AG08396 (cell line): ENCODE measurements at regions not wholly inside any gene's neighbourhood (a gene's known extent, or its start where the extent isn't known, plus 50 kb on each side); places are given as distances from the start of the nearest gene placed in this dataset.

ENCODE experiments used
- DNase-seq: peaks from one replicate; pipeline ENCODE4 v3.0.0; 2012; ENCODE audit warnings: low spot score, mixed read lengths

DNA sequence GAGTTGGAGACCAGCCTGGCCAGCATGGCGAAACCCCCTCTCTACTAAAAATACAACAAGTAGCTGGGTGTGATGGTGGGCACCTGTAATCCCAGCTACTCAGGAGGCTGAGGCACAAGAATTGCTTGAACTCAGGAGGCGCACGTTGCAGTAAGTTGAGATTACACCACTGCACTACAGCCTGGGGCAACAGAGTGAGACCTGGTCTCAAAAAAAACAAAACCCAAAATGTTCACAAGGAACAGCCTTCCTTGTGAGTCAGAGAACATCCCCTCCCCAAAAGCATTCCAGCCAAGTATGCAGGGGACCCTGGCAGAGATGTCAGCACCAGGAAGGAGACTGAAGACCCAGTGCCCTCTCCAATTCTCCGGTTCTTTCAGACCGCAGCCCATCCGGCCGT, 314.9 kb upstream of the TSHZ3 start:
- DNase-seq: no peak

DNA sequence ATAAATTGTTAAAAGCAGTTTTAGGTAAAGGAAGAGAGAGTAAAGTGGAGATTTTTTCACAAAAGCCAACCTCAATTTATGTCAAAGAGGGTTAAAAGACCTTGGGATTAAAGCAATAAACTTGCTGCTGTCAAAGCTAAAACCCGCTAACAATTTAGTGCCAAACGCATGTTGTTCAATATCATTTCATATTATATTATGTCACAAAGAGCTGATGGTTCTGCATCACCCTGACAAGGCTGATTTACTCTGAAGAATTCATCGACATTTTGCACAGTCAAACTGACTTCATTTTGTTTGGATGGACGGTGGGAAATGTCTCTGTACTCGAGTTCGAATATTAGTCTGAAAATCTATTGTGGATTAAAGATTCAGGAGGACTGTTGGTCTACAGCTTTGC, 315.8 kb upstream of the TSHZ3 start:
- no peak for DNase-seq

DNA sequence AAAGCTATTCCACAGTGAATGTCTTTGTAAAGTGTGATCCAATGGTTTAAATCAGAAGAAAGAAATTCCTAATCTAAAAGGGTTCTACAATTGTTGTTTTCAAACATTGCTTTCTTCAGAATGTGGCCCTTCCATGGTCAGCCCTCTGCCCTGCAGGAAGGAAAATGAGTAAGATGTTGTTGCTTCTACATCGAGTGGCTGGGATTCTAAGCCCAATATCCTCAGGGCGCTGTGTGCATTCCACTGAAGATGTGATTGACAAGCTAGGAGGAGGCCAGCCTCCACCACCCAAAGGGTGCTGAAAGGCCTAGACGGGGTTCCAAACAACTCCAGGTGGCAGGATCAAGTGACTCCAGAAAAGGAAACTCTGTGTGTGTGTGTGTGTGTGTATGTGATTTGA, 316.9 kb upstream of the TSHZ3 start:
- DNase-seq: no peak

DNA sequence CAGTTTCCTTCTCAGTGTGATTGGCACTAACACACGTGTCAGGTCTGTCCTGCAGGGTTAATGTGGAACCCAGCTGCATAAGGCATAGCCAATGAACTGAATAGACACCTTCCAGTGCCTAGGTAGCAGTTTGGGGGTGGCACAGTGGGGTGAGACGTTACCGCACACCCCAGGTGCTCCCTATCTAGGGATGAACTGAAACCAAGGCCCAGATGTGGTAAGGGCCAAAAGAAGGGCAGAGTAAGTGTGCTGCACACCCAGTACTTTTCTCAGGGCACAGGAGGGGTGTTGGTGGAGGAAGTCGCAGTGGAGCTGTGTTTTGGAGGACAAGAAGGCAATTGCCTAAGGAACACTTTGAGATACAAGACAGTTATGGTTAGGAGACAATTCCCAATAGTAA, 317.9 kb upstream of the TSHZ3 start:
- no peak for DNase-seq

DNA sequence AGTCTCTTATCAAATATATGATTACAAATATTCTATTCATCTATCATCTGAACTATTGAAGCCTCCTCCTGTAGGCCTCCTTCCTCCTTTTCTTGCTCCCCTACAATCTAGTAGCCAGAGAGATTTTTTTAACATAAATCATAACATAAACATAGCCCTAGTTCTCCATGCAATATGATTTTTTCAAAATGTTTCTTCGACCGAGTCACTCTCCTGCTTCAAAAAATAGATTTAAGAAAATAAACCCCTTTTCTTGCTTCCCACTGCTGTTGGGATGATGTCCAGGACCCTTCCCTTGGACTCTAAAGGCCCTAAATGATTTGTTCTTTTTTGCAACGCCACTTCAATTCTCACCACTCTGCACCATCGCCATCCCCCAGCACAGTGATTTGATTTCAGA, 319.7 kb upstream of the TSHZ3 start:
- DNase-seq: no peak

DNA sequence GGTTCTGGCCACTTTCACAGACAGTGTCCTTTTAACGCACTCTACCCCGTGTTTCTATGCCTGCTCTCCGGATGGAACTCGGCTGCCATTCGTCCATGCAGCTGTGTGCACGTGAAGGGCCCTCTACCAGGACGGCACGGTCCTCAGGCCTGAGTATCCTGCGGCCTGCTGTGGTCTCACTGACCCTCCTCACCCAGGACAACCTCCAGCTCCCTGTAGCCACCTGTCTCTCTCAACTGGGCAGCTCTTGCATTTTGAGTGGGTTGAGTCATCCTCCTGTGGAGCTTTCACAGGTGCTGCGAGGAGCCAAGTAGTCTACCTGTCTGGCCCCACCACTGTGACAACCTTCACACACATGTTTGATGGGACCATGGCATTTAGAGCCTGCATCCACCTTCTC, 321.7 kb upstream of the TSHZ3 start:
- DNase-seq: no peak

DNA sequence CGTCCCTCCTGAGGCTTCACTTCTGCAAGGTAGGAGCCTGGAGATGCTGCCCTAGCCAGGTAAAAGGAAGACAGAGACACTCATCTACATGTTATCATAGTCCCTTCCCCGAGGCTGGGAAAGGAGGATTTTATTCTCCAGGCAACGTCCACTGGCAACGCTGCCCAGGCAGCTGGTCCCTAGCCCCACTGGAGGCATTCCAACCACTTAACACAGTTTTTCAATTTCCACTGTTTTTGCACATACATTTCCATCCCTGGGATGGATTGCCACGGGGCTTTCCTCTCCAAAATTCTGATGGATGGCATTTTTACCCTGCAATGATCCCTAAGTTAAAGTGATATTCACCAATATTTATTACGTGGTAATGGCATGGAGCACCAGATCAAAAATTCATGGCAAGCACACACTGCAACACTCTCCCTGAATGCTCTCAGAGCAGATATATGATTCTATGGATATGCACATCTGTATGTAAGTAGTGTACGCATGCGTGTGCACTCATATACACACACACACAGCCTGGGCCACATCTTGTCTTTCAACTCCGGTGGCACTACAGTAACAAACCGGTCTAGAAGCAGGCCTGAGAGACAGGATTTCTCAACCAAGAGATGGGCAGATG, 322.3 kb upstream of the TSHZ3 start:
- DNase-seq: no peak

DNA sequence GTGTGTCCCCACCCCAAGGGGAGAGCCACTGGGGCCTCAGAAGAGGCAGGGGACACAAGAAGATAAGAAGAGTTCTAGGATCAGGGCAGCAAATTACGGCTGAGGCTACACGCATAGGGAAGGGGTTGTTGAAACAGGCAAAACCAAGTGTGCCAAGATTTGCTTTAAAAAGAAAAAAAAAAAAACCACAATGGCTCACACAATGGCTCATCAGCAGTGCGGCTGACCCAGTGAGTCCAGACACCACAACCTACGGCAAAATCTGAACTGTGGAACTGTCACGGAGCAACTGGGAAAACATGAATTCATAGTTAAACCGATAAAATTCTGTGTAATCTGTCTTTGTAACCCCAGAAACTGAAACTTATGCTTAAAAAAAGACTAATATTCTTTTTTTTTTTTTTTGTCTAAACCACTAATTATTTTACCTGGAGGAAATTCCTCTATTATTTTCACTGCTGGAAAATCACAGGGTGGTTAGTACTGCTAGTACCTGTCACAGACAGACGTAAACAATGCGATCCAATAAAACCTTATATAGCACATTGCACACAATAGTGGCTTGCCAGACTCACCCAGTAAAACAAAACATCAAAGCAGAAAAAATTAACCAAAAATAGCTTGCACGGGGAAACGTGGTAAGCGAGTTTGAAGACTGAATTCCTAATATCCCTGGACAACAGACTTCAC, 325.4 kb upstream of the TSHZ3 start:
- peak; percentile 34 for DNase-seq

DNA sequence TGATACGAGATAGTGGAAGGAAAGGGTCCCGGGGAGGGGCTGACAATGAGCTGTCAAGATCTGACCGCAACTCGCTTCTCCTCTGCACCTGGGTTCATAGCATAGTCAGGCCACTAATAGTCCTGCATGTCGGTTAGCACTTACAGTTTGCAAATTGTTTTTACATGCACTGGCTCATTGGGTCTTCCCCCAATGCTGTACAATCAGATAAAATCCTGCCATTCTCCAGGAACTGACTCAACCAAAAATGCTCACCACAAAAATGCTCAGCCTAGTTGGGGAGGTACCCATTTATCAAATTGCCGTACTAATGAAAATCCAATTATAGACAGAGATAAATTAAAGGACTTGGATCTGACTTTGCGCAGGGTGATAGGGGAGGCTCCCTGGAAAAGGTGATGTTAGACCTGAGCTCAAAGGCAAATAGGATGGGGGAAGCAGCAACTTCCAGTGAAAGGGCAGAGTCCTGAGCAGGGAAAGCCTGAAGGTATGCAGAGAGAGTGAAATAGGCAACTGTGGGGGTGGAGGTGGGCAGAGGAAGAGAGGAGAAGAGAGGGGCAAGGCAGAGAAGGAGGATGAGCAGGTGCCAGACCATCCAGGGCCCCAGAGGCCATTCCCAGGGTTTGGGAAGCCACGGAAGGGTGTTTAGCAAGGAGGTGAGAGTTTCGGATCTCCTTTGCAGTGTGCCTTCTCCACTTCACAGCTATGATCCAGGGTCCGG, 326.1 kb upstream of the TSHZ3 start:
- DNase-seq: peak; percentile 57

DNA sequence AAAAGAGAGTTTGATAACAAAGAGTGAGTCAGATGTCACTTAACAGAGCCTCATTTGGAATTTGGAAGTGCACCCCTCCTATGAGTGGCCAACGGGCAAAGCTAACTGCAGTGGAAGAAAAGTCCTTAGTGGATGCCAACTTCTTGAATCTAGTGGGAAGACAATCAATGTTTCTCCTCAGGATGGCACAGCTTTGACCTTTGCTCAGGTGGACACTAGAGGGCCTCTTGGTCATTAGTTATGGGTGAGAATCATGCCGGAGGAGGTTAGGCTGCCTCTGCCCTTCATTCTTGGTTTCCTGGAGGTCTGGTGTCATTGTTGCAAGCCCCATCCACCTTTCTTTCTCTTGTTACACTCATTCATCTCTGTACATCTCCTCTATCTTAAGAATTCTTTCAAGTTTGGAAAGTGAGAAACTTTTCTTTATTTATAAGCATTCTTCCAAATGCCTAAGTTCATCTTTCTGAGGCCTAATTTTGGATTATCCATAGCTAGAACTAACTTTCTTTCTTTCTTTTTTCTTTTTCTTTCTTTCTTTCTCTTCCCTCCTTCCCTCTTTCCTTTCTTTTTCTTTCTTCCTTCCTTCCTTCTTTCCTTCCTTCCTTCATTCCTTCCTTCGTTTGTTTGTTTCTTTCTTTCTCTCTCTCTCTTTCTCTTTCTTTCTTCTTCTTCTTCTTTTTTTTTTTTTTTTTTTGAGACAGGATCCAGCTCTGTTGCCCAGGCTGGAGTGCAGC, 327.2 kb upstream of the TSHZ3 start:
- no peak for DNase-seq

DNA sequence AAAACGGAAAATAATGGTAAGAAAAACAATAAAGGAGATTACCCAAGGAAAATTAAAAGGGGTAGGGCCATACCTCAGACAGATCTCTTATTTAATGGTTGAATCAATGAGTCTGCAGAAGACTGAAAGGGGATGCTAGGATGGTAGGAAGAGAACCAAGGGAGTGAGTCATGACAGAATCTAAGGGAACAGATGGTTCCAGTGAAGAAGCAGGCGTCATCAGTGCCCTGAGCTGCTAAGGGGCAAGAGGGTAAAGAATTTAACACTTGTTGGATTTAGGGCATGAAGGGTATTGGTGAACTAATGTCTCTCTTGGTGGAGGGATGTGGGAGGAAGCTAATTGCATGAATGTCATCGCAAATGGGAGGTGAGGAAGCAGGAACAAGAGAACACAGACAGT, 329.2 kb upstream of the TSHZ3 start:
- DNase-seq: no peak

DNA sequence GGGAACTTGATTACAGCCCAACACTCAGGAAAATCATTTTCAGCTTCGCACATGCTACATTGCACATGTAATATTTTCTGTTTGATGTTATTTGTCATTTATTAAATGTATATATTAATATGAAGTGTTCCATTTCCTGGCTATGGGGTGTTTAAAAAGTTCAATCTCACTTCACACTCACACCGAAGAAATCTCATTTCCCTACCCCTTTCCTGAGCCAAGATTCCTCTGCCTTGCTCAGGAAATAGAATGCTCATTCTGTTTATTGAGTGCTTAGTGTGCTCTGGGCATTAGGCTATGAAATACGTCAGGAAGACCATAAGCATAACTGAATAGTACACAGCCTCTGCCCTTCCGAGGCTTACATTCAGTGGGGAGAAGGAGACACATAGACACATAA, 331.9 kb upstream of the TSHZ3 start:
- DNase-seq: no peak

DNA sequence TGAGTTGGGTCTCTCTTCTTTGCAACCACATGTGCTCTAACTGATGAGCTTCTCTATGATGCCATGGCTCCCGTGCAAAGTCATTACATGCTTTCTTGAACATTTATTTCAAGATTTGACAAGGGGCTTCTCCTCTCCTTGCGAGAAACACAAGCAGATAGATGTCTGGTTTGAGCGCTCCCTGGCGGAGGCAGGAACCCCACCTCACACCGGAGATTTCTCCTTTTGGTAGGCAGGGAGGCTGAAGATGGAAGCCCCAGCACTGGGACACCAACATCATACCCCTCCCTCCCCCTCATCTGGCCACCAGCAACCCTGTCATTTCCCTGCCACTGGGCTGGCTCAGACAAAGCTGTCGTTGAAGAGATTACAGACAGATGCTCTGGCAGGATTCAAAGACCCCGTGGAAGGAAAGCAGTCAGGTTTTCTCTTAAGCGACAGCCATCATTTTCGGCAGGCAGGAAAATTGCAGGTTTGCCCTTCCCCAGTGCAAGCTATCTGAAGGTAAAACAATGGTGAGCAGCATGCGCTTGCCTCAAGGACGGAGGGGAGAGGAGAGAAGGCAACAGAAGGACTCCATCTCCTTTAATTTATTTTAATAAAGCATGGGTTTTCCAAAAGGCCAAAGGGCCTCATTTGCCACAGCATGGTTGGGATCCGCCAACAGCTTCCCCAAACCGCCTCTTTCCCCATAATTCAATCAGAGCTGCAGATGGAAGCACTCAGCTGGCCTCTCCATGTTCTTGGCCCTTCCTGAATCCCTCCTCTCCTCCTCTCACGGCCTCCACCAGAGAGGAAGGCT, 344.1 kb upstream of the TSHZ3 start:
- no peak for DNase-seq

DNA sequence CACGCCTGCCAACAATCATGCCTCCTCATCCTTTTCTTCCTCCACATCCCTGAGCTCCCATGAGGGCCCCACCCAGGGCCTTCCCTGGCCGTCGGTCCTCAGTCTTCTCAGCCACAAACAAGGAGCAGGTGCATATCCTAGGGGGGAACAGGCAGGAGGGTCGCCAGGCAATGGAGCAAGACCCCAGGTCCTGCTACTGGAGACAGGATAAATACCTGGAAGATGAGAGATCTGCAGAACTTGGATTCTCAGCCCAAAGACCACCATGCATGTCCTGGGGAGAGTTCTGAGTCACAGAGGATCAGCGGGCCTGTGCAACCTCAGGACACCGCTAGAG, 344.7 kb upstream of the TSHZ3 start:
- DNase-seq: no peak

DNA sequence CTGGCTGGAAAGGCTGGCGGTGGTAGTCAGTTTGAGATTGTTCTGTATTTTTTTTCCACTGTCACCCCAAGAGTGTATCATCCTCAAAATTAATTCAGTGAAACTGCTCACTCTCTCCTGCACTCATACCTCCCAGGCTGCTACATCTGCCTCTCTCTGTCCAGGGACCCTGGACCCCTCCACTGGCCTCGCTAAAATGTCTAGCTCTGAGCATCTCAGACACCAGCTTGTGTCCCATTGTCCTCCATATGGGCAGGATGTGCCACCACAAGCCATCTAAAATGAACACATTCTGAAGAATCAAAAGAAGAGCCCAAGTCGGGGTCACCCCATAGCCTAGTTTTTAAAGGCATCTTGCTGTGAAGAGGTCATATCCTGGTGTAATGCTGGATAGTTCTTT, 345.5 kb upstream of the TSHZ3 start:
- no peak for DNase-seq

DNA sequence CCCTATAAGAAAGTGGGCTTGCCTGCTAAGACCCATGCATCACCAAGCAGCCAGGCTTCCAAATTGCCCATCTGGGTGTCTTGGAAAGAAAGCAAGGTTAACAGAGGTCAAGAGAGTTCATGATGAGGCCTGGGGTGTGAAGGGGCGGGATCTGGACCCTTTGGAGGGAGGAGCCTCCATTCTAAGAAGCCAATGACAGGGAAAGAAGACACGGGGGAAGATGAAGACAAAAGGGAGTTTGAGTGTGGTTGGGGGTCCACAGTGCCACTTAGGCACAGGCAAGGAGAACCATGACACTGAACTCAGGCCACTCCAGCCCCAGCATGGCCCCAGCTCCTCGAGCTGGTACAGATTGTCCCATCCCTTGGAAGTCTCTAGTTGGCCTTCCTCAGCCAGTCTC, 350.2 kb upstream of the TSHZ3 start:
- no peak for DNase-seq

DNA sequence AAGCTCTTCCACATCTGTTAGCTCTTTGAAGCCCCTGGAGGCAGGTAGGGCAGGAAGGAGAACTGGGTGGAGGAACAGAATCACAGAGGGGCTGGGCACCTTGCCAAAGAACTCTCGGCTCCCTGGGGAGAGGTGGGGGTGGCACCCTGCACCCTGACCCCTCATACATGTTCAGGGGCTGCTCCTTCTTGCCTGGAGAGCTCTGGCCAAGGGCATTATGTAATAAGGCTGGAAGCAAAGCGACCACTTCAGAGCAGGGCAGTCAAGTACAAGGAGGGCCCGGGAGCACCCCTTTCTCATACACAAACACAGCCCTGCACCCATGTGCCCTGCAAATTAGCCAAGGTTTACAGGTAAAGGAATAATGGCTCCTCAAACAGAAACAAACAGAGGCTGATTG, 351.9 kb upstream of the TSHZ3 start:
- no peak for DNase-seq

DNA sequence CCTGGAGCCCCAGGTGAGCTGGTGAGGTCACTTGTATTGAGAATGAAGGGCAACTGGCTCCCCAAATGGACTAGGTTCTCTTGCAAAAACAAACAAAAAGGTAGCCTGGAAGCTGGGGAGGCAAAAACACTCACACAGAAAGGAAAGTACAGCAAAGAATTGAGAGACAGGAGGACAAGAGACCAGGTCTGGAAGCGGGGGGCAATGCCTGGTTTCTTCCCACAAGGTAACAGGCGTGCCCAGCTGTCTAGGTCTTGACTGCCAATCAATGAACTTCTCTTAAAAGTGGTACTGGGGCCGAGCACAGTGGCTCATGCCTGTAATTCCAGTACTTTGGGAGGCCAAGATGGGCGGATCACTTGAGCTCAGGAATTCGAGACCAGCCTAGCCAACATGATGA, 356.4 kb upstream of the TSHZ3 start:
- DNase-seq: no peak

DNA sequence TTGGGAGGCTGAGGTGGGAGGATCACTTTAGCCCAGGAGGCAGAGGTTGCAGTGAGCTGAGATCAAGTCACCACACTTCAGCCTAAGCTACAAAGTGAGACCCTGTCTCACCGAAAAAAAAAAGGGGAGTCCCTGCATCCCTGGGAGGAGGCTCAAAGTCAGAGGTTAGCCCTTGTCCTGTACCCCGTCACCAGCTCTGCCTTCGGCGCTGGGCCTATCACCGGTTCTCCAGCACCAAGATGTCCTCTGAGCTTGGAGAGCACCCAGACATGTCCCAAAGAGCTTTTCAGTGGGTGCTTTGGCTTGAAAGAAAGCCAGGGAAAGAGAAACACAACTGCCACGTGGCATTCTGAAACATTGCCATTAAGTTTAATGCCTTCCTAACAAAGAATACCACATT, 356.9 kb upstream of the TSHZ3 start:
- DNase-seq: no peak

DNA sequence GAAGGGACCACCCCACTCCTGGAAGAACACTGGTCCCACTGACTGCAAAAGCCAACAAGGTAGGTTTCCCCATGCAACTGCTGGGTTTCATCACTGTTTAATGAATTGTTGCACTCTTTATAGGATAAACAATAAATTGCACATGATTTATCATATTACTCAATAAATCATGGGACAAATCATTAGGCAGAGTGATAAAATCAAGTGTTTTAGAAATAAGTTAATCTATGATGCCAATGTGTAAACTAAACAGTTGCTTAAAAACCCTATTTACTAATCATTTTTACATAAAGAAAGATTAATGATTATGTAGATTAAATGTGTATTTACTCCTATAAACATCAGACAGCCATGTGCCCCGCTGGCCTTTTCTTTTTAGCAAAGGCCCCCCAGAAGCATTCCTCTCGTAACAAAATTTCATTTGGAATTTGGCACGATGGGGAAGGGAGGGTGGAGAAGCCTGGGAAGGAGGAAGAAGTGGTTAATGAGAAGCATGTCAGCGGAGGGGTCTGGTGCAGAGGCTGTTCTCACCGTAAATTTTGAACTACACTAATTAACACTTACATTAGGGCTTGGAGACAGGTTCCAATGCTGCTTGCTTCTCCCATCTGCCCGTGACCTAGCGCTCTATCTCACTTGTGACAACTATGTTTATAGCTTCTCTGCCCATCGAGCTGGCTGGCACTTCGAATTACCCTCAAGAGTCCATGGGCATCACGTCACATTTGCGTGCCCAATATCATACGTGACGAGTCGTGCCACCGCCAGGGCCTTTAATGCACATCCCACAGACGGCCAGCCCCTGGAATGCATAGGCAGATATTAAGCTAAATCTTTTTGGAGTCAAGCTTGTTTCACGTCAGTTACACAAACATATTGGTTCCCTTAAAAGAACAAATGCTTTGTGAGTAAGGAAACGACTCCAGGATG, 357.7 kb upstream of the TSHZ3 start:
- no peak for DNase-seq

DNA sequence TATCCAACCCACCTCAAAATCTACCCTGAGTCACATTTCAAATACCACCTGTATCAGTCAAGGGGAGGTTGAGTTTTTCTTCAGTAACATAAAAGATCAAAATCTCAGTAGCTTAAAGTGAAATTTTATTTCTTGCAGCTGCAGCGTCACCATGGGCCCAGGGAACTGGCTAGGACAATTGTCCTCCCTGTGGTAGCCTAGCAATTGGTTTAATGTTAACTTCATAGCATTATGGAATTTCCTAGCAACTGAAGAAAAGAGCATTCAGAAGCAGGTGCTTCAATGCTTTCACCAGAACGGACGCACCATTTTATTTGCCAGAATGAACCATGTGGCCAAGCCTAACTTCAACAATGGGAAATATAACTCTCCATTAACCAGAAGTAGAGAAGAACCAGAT, 359.3 kb upstream of the TSHZ3 start:
- no peak for DNase-seq
